Nephron (organoid): ENCODE measurements at regions not wholly inside any gene's neighbourhood (a gene's known extent, or its start where the extent isn't known, plus 50 kb on each side); places are given as distances from the start of the nearest gene placed in this dataset.

Experiments used
- H3K27ac Mint-ChIP-seq, 3 experiments: 2 replicates each; pipeline ENCODE4 v1.8.0; 2020; ENCODE audit warnings: mixed read lengths in 3 of 3, mild to moderate bottlenecking in 2 of 3, moderate library complexity in 1 of 3
- H3K27me3 Mint-ChIP-seq: 2 replicates; pipeline ENCODE4 v1.8.0; 2021; ENCODE audit warnings: low read depth, mild to moderate bottlenecking, moderate library complexity, mixed read lengths
- H3K36me3 Mint-ChIP-seq: 2 replicates; pipeline ENCODE4 v1.8.0; 2020; ENCODE audit warnings: low read depth, mixed read lengths
- H3K4me1 Mint-ChIP-seq: 2 replicates; pipeline ENCODE4 v1.8.0; 2020; ENCODE audit warnings: mixed read lengths
- H3K4me3 Mint-ChIP-seq, 3 experiments: 2 replicates each; pipeline ENCODE4 v1.8.0; 2020; ENCODE audit warnings: mild to moderate bottlenecking in 3 of 3, mixed read lengths in 3 of 3, moderate library complexity in 2 of 3
- H3K9me3 Mint-ChIP-seq: 2 replicates; pipeline ENCODE4 v1.8.0; 2020; ENCODE audit warnings: mixed read lengths
- CTCF ChIP-seq, 3 experiments: fragments of 200-600 bp; sonication (generic); IDR thresholded peaks; one replicate each; pipeline ENCODE4 v1.5.0; 2021; ENCODE audit warnings: antibody characterized with exemption in 3 of 3; ENCODE audit not compliant: unreplicated experiment in 3 of 3

- peaks cover 18% of the 10 kb centered on the region for H3K4me1 Mint-ChIP-seq
- no peaks in the 10 kb centered on the region for H3K27me3 Mint-ChIP-seq
- H3K36me3 Mint-ChIP-seq = no peaks in the 10 kb centered on the region
- H3K4me3 Mint-ChIP-seq = no peak overlapping the region
- H3K9me3 Mint-ChIP-seq = peaks cover 8% of the 10 kb centered on the region
- H3K27ac Mint-ChIP-seq = no peak overlapping the region
- no peak for TF ChIP-seq CTCF (IDR thresholded peaks at IDR 0.05; ENCODE audit: unreplicated experiment in 3 of 3)
Observed at GRCh38 chr2:118737684-118738083, 109.8 kb downstream of the EN1 start.

GRCh38 chr2:118732432-118732831 lies 115.0 kb downstream of the EN1 start:
- Mint-ChIP-seq H3K36me3 (no peaks in the 10 kb centered on the region), H3K27me3 (peaks cover 4% of the 10 kb centered on the region), H3K9me3 (peaks cover 13% of the 10 kb centered on the region), H3K27ac (no peak overlapping the region), H3K4me3 (no peak overlapping the region), H3K4me1 (peaks cover 12% of the 10 kb centered on the region)
- TF ChIP-seq CTCF (IDR thresholded peaks at IDR 0.05; ENCODE audit: unreplicated experiment in 3 of 3) = no peak

GRCh38 chr2:118731413-118731812 lies 116.0 kb downstream of the EN1 start:
- no peak overlapping the region for H3K4me3 Mint-ChIP-seq
- peaks cover 12% of the 10 kb centered on the region for H3K4me1 Mint-ChIP-seq
- H3K27ac Mint-ChIP-seq = no peak overlapping the region
- H3K27me3 Mint-ChIP-seq = peaks cover 4% of the 10 kb centered on the region
- H3K9me3 Mint-ChIP-seq = peaks cover 18% of the 10 kb centered on the region
- no peaks in the 10 kb centered on the region for H3K36me3 Mint-ChIP-seq
- no peak for TF ChIP-seq CTCF (IDR thresholded peaks at IDR 0.05; ENCODE audit: unreplicated experiment in 3 of 3)

GRCh38 chr2:118730405-118730804 lies 117.0 kb downstream of the EN1 start:
- Mint-ChIP-seq H3K36me3 (no peaks in the 10 kb centered on the region), H3K4me3 (no peak overlapping the region), H3K9me3 (peaks cover 22% of the 10 kb centered on the region), H3K27ac (no peak overlapping the region), H3K27me3 (peaks cover 4% of the 10 kb centered on the region), H3K4me1 (peaks cover 12% of the 10 kb centered on the region)
- no peak for TF ChIP-seq CTCF (IDR thresholded peaks at IDR 0.05; ENCODE audit: unreplicated experiment in 3 of 3)

GRCh38 chr2:118729760-118730159 lies 117.7 kb downstream of the EN1 start:
- Mint-ChIP-seq H3K4me3 (no peak overlapping the region), H3K36me3 (no peaks in the 10 kb centered on the region), H3K27ac (no peak overlapping the region), H3K4me1 (peaks cover 12% of the 10 kb centered on the region), H3K9me3 (peaks cover 23% of the 10 kb centered on the region), H3K27me3 (peaks cover 4% of the 10 kb centered on the region)
- no peak for TF ChIP-seq CTCF (IDR thresholded peaks at IDR 0.05; ENCODE audit: unreplicated experiment in 3 of 3)

- no peak overlapping the region for H3K27ac Mint-ChIP-seq
- TF ChIP-seq CTCF (IDR thresholded peaks at IDR 0.05; ENCODE audit: unreplicated experiment in 3 of 3) = no peak
- peaks cover 12% of the 10 kb centered on the region for H3K4me1 Mint-ChIP-seq
- H3K4me3 Mint-ChIP-seq = no peak overlapping the region
- H3K36me3 Mint-ChIP-seq = no peaks in the 10 kb centered on the region
- H3K27me3 Mint-ChIP-seq = peaks cover 4% of the 10 kb centered on the region
- peaks cover 24% of the 10 kb centered on the region for H3K9me3 Mint-ChIP-seq
Observed at GRCh38 chr2:118728984-118729383, 118.5 kb downstream of the EN1 start.
